HepG2 (cell line): ENCODE measurements at regions not wholly inside any gene's neighbourhood (a gene's known extent, or its start where the extent isn't known, plus 50 kb on each side); places are given as distances from the start of the nearest gene placed in this dataset.

Source experiments
- ATAC-seq: fragments of 200-7000 bp; cut with Tn5 transposase; 3 replicates; pipeline ENCODE4 v1.9.1; 2020; ENCODE audit warnings: mild to moderate bottlenecking, moderate library complexity
- BruUV-seq: library from RNA; stranded (reverse); fragments of 400-500 nt; replicated peaks from 2 replicates; lab custom pipeline; 2021; lab: Mats Ljungman, UMichigan
- CTCF ChIA-PET: fragments of 300-600 bp; formaldehyde crosslinking; extraction: SDS; loops from one replicate; lab custom pipeline; 2021; ENCODE audit warnings: low total read pairs, inconsistent platforms, low intra/inter-chr PET ratio; lab: Yijun Ruan, JAX
- POLR2A ChIA-PET: fragments of 350-600 bp; sonication (Branson Sonifier 250); formaldehyde crosslinking; loops from one replicate; lab custom pipeline; 2020; ENCODE audit warnings: antibody characterized with exemption, inconsistent platforms; lab: Yijun Ruan, JAX
- DNase-seq: peaks from one replicate; pipeline ENCODE4 v3.0.0-alpha.2; 2015; ENCODE audit warnings: low spot score
- FAIRE-seq: peaks from 3 replicates; lab custom pipeline; 2011; peaks lifted over from hg19 to GRCh38; lab: Jason Lieb, UNC
- H2AFZ ChIP-seq: one replicate; pipeline ENCODE4 v1.6.1; 2011; ENCODE audit warnings: low read length, inconsistent platforms
- H3K27ac ChIP-seq: fragments of 300-600 bp; 3 replicates; pipeline ENCODE4 v1.8.0; 2011; ENCODE audit warnings: mixed run types, mild to moderate bottlenecking, mixed read lengths, low read length, inconsistent platforms; ENCODE audit not compliant: insufficient read depth; ENCODE audit errors: extremely low read length
- H3K27me3 ChIP-seq, 2 experiments: fragments of 200-600 bp in 1 of 2; 2 replicates in 1 of 2; 3 replicates in 1 of 2; pipeline versions ENCODE4 v1.6.0 to v1.8.0; 2011; ENCODE audit warnings: low read length in 2 of 2, mild to moderate bottlenecking in 2 of 2, moderate library complexity in 2 of 2, inconsistent platforms in 1 of 2; ENCODE audit not compliant: insufficient read depth in 2 of 2, control insufficient read depth in 1 of 2
- H3K36me3 ChIP-seq, 2 experiments: fragments of 200-600 bp in 1 of 2; replicated peaks in 1 of 2; 2 replicates in 1 of 2; 3 replicates in 1 of 2; pipeline versions ENCODE4 v1.5.1 to v1.8.0; 2011; ENCODE audit warnings: low read length in 2 of 2, inconsistent platforms in 1 of 2; ENCODE audit not compliant: insufficient read depth in 2 of 2, control insufficient read depth in 1 of 2
- H3K4me1 ChIP-seq: 2 replicates; pipeline ENCODE4 v1.5.1; 2012; ENCODE audit warnings: low read length, inconsistent platforms; ENCODE audit not compliant: insufficient read depth
- H3K4me2 ChIP-seq: 2 replicates; pipeline ENCODE4 v1.6.0; 2011; ENCODE audit warnings: low read depth, low read length, inconsistent platforms
- H3K4me3 ChIP-seq, 3 experiments: fragments of 200-600 bp in 1 of 3; sonication (generic), shearing (Covaris generic) in 1 of 3; replicated peaks in 1 of 3; 2 replicates each; pipeline ENCODE4 v1.5.1; 2011 to 2016; ENCODE audit warnings: low read length in 3 of 3, inconsistent platforms in 2 of 3, low read depth in 2 of 3, mild to moderate bottlenecking in 2 of 3, control low read depth in 1 of 3, mixed read lengths in 1 of 3; ENCODE audit not compliant: insufficient read depth in 1 of 3
- H3K79me2 ChIP-seq: one replicate; pipeline ENCODE4 v1.6.1; 2011; ENCODE audit warnings: low read length, inconsistent platforms; ENCODE audit not compliant: insufficient read depth
- H3K9ac ChIP-seq: 2 replicates; pipeline ENCODE4 v1.6.0; 2011; ENCODE audit warnings: mild to moderate bottlenecking, low read depth, low read length, inconsistent platforms; ENCODE audit not compliant: insufficient read depth
- H3K9me3 ChIP-seq: 2 replicates; pipeline ENCODE4 v1.5.1; 2012; ENCODE audit warnings: mild to moderate bottlenecking, low read length
- H4K20me1 ChIP-seq: 2 replicates; pipeline ENCODE4 v1.6.0; 2011; ENCODE audit warnings: inconsistent platforms, mild to moderate bottlenecking, low read length, moderate library complexity; ENCODE audit not compliant: insufficient read depth
- MAFG ChIP-seq: sonication (generic); formaldehyde crosslinking; IDR thresholded peaks from 2 replicates; pipeline ENCODE4 v1.5.1; 2020; ENCODE audit warnings: mild to moderate bottlenecking, missing genetic modification reagents
- NR2F1 ChIP-seq, 2 experiments: fragments of 450-650 bp in 1 of 2; formaldehyde crosslinking in 1 of 2; IDR thresholded peaks; 2 replicates each; pipeline versions ENCODE4 v1.5.0 to v1.6.1; 2016 to 2020; ENCODE audit warnings: mild to moderate bottlenecking in 1 of 2, missing compliant biosample characterization in 1 of 2, missing genetic modification reagents in 1 of 2, moderate library complexity in 1 of 2
- PLRG1 ChIP-seq: fragments of 450-650 bp; conservative IDR thresholded peaks from 2 replicates; pipeline ENCODE4 v1.6.1; 2016
- RXRB ChIP-seq: IDR thresholded peaks from 2 replicates; pipeline ENCODE4 v1.6.1; 2016; ENCODE audit warnings: borderline replicate concordance, missing genetic modification reagents, missing compliant biosample characterization
- SALL2 ChIP-seq: sonication (generic); formaldehyde crosslinking; IDR thresholded peaks from 2 replicates; pipeline ENCODE4 v1.8.1; 2023; ENCODE audit warnings: mild to moderate bottlenecking, missing genetic modification reagents, inconsistent platforms
- STAG1 ChIP-seq: sonication (generic); formaldehyde crosslinking; IDR thresholded peaks from 2 replicates; pipeline ENCODE4 v1.4.0; 2020; ENCODE audit warnings: missing genetic modification reagents
- ZNF672 ChIP-seq: sonication (generic); formaldehyde crosslinking; IDR thresholded peaks from 2 replicates; pipeline ENCODE4 v1.8.1; 2022; ENCODE audit warnings: missing genetic modification reagents
- ZSCAN20 ChIP-seq: sonication (generic); formaldehyde crosslinking; IDR thresholded peaks from 2 replicates; pipeline ENCODE4 v1.4.0; 2020; ENCODE audit warnings: missing genetic modification reagents, mild to moderate bottlenecking, borderline replicate concordance
- WGBS: methylation state at CpG from one replicate; pipeline ENCODE4 v1.1.6; 2017; ENCODE audit warnings: low lambda C conversion rate; 5-methylcytosine and 5-hydroxymethylcytosine counted together
- in situ Hi-C: cut with HindIII; loops from 2 replicates; pipeline ENCODE4 v1.10.0; 2017; ENCODE audit warnings: low pct_unique_long_range_greater_than_20kb; ENCODE audit not compliant: extremely low pct_ligation_motif_present
- intact Hi-C: fragments of 100-400 bp; cut with micrococcal nuclease; formaldehyde crosslinking; loops from one replicate; pipeline ENCODE4 v1.10.0; 2022; ENCODE audit not compliant: unreplicated experiment
- TF ChIP-seq, protein P1 (sequence below): sonication (generic); formaldehyde crosslinking; IDR thresholded peaks from 2 replicates; pipeline ENCODE4 v1.4.0; 2020; ENCODE audit warnings: missing genetic modification reagents, mild to moderate bottlenecking, borderline replicate concordance
- TF ChIP-seq, protein P2 (sequence below): sonication (generic); formaldehyde crosslinking; IDR thresholded peaks from 2 replicates; pipeline ENCODE4 v1.5.0; 2020; ENCODE audit warnings: mild to moderate bottlenecking, missing genetic modification reagents, moderate library complexity
- TF ChIP-seq, protein P3 (sequence below): sonication (generic); formaldehyde crosslinking; IDR thresholded peaks from 2 replicates; pipeline ENCODE4 v1.4.0; 2020; ENCODE audit warnings: missing genetic modification reagents, mild to moderate bottlenecking, borderline replicate concordance

DNA sequence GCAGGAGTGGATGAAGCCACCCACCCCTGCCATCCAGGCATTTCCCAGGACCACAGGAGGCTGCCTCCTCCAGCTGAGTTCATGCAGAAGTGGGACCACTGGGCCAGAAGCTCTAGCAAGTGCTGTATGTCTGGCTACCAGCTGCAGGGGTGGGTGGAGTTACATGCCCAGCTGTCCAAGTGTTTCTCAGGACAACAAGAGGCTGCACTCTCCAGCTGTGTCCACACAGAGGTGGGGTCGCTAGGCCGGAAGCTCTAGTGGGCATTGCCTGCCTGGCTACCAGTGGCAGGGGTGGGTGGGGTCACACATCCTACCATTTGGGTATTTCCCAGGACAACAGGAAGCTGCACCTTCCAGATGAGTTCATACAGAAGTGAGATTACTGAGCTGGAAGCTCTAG lies 234.0 kb upstream of the PPP2R3A start:
- H3K4me2 ChIP-seq, result no peak overlapping the region
- no peak for FAIRE-seq
- ChIA-PET CTCF (no interaction called here), POLR2A (no interaction called here)
- no peaks in the 10 kb centered on the region for H3K79me2 ChIP-seq
- H2AFZ ChIP-seq, result no peak overlapping the region
- no peaks in the 10 kb centered on the region for H3K4me1 ChIP-seq
- H3K9me3 ChIP-seq, result peaks cover 28% of the 10 kb centered on the region
- in situ Hi-C loops (loop anchor here (10.0 kb wide), 1 partner anchor 163 kb away; no protein-coding TSS in a partner anchor), intact Hi-C loops (no loop called here)
- H3K27me3 ChIP-seq, result no peaks in the 10 kb centered on the region
- no peak for ATAC-seq
- no peak overlapping the region for H3K27ac ChIP-seq
- H3K4me3 ChIP-seq, result no peak overlapping the region
- no peaks in the 10 kb centered on the region for H4K20me1 ChIP-seq
- no peak overlapping the region for H3K9ac ChIP-seq
- no peaks in the 10 kb centered on the region for H3K36me3 ChIP-seq
- no TSS peak for BruUV-seq
- WGBS, result no CpG with 5 or more reads among the region's 2 CpGs
- TF ChIP-seq ZNF672 (CRISPR knock-in tag) (no peak), ZSCAN20 (CRISPR knock-in tag) (no peak), PLRG1 (no peak), SALL2 (no peak), RXRB (CRISPR knock-in tag) (no peak), NR2F1 (CRISPR knock-in tag; IDR thresholded peaks at IDR 0.05) (no peak)
- DNase-seq, result no peak

DNA sequence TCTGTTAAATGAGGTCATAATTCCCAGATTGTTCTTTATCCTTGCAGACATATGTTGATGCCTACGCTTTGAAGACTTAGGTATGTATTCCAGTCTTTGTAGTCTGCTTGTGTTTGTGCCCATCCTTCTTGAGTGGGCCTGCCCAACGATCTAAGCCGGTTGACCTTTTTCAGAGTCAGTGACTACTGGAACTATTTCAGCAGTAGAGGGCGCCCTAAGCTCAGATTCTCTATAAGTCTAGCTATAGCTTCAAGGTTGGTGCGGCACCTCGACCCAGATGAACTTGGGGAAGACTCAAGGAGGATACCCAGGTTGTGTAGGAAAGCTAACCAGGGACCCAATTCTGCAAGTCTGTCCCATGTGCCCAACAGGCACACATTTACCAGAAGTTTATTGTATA lies 228.8 kb upstream of the PPP2R3A start:
- intact Hi-C loops, result loop anchor here (2.0 kb wide), 1 partner anchor 56 kb away; no protein-coding TSS in a partner anchor
- Histone ChIP-seq H3K4me2 (no peak overlapping the region), H3K27me3 (no peaks in the 10 kb centered on the region), H3K27ac (no peak overlapping the region), H3K79me2 (no peaks in the 10 kb centered on the region), H3K9ac (no peak overlapping the region), H3K4me1 (no peaks in the 10 kb centered on the region), H4K20me1 (no peaks in the 10 kb centered on the region), H2AFZ (no peak overlapping the region), H3K36me3 (no peaks in the 10 kb centered on the region), H3K4me3 (no peak overlapping the region), H3K9me3 (peaks cover 22% of the 10 kb centered on the region)
- DNase-seq (peak; percentile 21), ATAC-seq (no peak; the same call in 2 of the 3 replicates), FAIRE-seq (no peak)
- in situ Hi-C loops, result loop anchor here (10.0 kb wide), 1 partner anchor 158 kb away; no protein-coding TSS in a partner anchor
- no TSS peak for BruUV-seq
- CTCF ChIA-PET, result interaction anchor here (2.3 kb wide), 1 partner anchor 158 kb away, joined by 8 read pairs; no protein-coding TSS in a partner anchor
- WGBS, result 5% methylated on average over 6 of the region's 6 CpGs
- POLR2A ChIA-PET, result no interaction called here
- TF ChIP-seq MAFG (no peak), STAG1 (CRISPR knock-in tag) (peak; percentile 46)
- TF ChIP-seq, protein P1, sequence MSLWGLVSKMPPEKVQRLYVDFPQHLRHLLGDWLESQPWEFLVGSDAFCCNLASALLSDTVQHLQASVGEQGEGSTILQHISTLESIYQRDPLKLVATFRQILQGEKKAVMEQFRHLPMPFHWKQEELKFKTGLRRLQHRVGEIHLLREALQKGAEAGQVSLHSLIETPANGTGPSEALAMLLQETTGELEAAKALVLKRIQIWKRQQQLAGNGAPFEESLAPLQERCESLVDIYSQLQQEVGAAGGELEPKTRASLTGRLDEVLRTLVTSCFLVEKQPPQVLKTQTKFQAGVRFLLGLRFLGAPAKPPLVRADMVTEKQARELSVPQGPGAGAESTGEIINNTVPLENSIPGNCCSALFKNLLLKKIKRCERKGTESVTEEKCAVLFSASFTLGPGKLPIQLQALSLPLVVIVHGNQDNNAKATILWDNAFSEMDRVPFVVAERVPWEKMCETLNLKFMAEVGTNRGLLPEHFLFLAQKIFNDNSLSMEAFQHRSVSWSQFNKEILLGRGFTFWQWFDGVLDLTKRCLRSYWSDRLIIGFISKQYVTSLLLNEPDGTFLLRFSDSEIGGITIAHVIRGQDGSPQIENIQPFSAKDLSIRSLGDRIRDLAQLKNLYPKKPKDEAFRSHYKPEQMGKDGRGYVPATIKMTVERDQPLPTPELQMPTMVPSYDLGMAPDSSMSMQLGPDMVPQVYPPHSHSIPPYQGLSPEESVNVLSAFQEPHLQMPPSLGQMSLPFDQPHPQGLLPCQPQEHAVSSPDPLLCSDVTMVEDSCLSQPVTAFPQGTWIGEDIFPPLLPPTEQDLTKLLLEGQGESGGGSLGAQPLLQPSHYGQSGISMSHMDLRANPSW (CRISPR knock-in tag), result no peak
- TF ChIP-seq, protein P2, sequence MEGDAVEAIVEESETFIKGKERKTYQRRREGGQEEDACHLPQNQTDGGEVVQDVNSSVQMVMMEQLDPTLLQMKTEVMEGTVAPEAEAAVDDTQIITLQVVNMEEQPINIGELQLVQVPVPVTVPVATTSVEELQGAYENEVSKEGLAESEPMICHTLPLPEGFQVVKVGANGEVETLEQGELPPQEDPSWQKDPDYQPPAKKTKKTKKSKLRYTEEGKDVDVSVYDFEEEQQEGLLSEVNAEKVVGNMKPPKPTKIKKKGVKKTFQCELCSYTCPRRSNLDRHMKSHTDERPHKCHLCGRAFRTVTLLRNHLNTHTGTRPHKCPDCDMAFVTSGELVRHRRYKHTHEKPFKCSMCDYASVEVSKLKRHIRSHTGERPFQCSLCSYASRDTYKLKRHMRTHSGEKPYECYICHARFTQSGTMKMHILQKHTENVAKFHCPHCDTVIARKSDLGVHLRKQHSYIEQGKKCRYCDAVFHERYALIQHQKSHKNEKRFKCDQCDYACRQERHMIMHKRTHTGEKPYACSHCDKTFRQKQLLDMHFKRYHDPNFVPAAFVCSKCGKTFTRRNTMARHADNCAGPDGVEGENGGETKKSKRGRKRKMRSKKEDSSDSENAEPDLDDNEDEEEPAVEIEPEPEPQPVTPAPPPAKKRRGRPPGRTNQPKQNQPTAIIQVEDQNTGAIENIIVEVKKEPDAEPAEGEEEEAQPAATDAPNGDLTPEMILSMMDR, result peak; percentile 43
- TF ChIP-seq, protein P3, sequence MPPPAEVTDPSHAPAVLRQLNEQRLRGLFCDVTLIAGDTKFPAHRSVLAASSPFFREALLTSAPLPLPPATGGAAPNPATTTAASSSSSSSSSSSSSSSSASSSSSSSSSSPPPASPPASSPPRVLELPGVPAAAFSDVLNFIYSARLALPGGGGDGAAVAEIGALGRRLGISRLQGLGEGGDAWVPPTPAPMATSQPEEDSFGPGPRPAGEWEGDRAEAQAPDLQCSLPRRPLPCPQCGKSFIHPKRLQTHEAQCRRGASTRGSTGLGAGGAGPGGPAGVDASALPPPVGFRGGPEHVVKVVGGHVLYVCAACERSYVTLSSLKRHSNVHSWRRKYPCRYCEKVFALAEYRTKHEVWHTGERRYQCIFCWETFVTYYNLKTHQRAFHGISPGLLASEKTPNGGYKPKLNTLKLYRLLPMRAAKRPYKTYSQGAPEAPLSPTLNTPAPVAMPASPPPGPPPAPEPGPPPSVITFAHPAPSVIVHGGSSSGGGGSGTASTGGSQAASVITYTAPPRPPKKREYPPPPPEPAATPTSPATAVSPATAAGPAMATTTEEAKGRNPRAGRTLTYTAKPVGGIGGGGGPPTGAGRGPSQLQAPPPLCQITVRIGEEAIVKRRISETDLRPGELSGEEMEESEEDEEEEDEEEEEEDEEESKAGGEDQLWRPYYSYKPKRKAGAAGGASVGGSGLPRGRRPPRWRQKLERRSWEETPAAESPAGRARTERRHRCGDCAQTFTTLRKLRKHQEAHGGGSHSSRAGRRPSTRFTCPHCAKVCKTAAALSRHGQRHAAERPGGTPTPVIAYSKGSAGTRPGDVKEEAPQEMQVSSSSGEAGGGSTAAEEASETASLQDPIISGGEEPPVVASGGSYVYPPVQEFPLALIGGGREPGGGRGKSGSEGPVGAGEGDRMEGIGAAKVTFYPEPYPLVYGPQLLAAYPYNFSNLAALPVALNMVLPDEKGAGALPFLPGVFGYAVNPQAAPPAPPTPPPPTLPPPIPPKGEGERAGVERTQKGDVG (CRISPR knock-in tag), result no peak
